Stomach (tissue), 4 donors: ENCODE measurements at regions not wholly inside any gene's neighbourhood (a gene's known extent, or its start where the extent isn't known, plus 50 kb on each side); places are given as distances from the start of the nearest gene placed in this dataset.

Experiments used
- EP300 ChIP-seq: sonication (generic); formaldehyde crosslinking; IDR thresholded peaks from one replicate; pipeline ENCODE4 v1.6.1; 2017; ENCODE audit warnings: antibody characterized with exemption
- POLR2A ChIP-seq, 4 donors: fragments of 450-650 bp; IDR thresholded peaks; one replicate each; pipeline ENCODE4 v1.6.1; 2016; ENCODE audit warnings: antibody characterized with exemption in 4 of 4, control low read depth in 2 of 4, mild to moderate bottlenecking in 1 of 4, moderate library complexity in 1 of 4
- POLR2AphosphoS5 ChIP-seq, 3 donors: sonication (generic); formaldehyde crosslinking; IDR thresholded peaks; one replicate each; pipeline ENCODE4 v1.6.1; 2016; ENCODE audit warnings: antibody characterized with exemption in 3 of 3
- TF ChIP-seq, protein P1 (sequence below), 7 experiments: fragments of 450-650 bp in 4 of 7; fragments of 200-600 bp in 3 of 7; sonication (generic) in 3 of 7; IDR thresholded peaks; one replicate each; pipeline ENCODE4 v1.5.1; 2016 to 2019; ENCODE audit warnings: antibody characterized with exemption in 7 of 7, control low read depth in 2 of 7, mild to moderate bottlenecking in 1 of 7

GRCh38 chr13:105448811-105449210 is 1086.7 kb downstream of the EFNB2 start:
- TF ChIP-seq, protein P1, sequence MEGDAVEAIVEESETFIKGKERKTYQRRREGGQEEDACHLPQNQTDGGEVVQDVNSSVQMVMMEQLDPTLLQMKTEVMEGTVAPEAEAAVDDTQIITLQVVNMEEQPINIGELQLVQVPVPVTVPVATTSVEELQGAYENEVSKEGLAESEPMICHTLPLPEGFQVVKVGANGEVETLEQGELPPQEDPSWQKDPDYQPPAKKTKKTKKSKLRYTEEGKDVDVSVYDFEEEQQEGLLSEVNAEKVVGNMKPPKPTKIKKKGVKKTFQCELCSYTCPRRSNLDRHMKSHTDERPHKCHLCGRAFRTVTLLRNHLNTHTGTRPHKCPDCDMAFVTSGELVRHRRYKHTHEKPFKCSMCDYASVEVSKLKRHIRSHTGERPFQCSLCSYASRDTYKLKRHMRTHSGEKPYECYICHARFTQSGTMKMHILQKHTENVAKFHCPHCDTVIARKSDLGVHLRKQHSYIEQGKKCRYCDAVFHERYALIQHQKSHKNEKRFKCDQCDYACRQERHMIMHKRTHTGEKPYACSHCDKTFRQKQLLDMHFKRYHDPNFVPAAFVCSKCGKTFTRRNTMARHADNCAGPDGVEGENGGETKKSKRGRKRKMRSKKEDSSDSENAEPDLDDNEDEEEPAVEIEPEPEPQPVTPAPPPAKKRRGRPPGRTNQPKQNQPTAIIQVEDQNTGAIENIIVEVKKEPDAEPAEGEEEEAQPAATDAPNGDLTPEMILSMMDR (IDR thresholded peaks at IDR 0.05) = no peak
- no peak for TF ChIP-seq EP300
- no peak for TF ChIP-seq POLR2A (IDR thresholded peaks at IDR 0.05)
- no peak for TF ChIP-seq POLR2AphosphoS5 (IDR thresholded peaks at IDR 0.05)
